AG08396 (cell line): ENCODE measurements at regions not wholly inside any gene's neighbourhood (a gene's known extent, or its start where the extent isn't known, plus 50 kb on each side); places are given as distances from the start of the nearest gene placed in this dataset.

Experiments
- DNase-seq: peaks from one replicate; pipeline ENCODE4 v3.0.0; 2012; ENCODE audit warnings: low spot score, mixed read lengths

DNA sequence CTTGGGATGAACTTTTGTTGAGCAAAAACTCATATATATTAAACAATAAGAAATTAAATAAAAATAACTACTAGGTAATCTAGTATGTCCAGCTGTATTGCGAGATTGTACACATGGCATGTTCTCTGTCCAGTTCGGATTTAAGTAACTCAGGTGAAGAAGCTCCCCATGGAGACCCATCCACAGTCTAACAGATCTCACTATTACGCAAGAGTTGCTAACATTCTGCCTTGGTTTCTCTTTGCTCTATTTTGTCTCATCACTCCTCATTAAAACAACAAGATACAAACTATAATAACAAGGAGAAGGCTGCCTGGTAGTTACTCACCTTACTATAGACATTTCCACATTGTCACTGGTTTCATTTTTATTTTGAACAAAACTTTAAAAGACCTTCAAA lies 1372.3 kb upstream of the CELF2 start:
- no peak for DNase-seq

DNA sequence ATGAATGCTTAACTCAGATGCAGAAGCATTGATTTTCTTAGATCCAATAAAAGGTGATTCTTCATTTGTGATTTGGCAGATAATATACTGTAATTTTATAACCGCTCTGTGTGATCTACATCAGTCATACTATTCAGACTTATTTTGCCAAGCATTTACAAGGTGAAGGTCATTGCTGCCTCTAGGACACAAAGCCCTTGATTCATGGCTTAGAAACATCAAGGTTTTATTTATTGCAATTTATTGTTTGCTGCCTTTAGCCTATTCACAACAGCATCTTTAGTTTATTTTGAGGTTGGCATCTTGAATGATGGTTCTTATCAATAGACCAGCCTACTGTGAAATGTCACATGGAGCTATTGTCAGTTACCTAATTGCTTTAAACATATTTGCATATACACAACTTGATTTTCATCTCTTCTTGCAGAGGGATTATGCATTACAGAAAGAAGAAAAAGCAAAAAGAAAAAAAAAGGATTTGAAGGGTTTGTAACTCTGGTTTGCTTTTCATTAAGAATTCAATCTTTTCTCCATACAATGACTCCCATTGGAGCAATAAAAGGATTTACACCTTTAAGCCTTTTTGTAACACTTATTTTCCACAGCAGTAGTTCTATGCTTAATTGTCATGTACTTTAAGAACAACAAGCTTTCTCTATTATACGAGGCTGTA lies 1371.6 kb upstream of the CELF2 start:
- DNase-seq: no peak

DNA sequence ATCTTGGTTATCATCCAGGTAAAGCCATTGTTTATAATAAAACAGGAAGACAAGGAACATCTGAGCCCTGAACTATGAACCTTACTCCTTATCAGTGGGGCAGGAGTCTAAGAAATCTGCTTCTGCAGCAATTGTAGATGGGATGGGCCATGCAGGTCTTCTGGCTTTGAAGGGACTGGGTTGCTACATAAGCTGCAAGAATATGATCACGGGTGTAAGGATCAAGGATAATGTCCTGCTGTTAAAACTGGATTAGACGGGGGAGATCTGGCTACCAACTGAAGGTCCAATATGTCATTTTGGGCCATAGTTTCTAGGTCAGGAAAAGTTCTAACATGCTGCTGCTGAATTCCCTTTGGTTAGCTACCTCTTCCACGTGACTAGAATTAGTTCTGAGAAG lies 1363.4 kb upstream of the CELF2 start:
- DNase-seq: no peak

DNA sequence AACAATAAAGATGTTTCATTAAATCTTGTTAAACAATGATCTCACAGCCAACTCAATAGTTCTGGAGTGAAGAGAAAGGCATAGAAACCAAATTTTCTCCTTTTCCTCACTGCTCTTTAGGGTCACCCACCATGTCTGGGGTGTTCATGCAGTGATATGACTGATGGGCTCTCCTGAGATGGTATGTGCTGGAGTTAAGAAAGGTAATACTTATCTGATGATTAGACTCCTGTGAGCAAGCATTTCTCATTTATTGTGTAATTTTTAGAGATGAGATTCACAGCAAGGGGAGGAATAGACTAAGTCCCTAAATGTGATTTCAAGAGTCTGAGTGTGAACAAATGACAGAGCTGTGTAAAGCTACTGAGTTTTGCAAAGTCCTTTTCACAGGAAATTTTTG lies 1361.3 kb upstream of the CELF2 start:
- DNase-seq: no peak

DNA sequence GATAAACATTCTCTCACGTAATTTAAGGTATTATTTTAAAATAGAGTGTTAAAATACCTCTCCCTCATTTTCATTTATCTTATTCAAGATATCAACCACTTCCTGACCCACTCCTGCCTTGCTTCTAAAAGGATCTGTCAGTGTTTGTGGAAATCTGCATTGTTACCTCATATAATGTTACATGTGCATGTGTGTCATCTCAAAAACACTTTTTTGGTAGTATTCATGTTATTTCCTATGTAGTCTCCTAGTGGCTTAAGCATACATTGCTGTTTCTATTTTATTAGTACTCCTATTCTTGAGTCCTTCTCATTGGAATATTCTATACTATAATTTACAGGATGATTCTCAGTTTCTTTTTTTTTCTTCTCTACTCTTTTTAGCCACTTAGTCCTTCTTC lies 1360.7 kb upstream of the CELF2 start:
- no peak for DNase-seq

DNA sequence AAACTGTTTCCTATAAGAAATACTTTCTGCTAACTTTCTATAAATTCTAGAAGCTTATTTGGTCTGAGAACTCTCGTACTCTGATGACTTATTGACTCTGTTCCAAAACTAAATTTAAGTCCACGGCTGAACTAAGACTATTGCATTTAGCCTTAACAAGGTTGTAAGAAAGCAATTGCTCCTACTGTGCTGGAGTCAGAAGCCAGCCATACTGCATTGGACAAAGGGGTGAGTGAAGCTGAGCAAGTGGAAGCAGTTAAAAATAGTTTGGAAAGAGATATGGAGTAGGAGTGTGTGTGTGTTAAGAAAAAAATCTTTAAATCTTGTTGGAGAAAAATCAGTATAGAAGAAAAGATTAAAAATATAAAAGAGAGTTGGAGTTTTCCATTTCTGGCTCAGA lies 1360.1 kb upstream of the CELF2 start:
- no peak for DNase-seq

DNA sequence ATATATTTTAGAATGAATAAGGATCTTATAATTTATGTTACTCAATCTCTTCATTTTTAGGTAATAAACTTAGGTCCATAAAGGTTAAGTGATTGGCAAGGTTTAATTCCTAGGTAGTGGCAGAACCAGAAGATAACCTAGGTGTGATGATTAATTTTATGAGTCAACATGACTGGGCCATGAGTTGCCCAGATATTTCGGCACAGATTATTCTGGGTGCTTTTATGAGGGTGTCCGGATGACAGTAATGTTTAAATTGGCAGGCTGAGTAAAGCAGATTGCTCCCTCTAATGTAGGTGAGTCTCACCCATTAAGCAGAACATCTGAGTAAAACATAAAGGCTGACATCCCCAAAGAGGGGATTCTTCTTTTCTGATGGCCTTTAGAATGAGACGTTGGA lies 1349.3 kb upstream of the CELF2 start:
- no peak for DNase-seq

DNA sequence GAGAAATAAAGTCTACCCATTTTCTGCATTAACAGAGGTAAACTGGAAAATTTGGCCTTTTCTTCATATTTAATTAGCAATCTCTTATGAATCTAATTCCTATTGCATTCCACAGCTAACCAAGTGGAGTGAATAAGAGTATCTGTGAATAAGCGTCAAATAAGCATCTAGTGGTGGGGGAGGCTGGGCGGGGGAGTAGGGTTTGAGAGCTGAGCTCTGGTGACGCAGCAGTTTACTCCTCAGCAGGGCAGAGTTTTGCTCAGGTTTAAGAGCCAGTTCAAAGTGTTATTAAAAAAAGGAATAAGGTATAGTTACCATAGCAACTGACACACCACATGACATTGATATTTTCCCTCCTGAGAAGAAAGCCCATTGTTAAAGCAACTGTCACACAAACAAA lies 1346.8 kb upstream of the CELF2 start:
- no peak for DNase-seq

DNA sequence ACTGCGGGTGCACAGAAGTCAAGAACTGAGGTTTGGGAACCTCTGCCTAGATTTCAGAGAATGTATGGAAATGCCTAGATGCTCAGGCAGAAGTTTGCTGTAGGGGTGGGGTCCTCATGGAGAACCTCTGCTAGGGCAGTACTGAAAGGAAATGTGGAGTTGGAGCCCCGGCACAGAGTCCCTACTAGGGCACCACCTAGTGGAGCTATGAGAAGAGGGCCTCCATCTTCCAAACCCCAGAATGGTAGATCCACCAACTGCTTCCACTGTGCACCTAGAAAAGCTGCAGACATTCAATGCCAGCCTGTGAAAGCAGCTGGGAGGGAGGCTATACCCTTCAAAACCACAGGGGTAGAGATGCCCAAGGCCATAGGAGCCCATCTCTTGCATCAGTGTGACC lies 1336.0 kb upstream of the CELF2 start:
- DNase-seq: no peak

DNA sequence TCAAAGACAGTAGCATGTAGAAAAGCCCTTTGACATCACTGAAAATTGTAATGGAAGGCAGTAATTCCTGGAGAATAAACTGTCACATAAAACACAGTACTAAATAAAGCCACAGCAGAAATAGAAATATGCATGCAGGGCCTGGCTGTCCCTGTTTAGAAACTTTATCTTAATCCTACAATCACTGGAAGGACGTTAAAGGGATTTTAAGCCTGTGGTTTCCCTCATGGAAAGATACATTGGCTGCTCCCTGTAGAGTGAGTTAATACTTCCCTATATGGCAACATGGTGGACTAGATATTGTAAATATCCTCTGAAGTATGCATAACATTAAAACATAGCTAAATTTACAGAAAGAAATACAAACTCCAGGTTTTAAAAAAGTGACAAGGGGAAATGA lies 1334.9 kb upstream of the CELF2 start:
- DNase-seq: no peak

DNA sequence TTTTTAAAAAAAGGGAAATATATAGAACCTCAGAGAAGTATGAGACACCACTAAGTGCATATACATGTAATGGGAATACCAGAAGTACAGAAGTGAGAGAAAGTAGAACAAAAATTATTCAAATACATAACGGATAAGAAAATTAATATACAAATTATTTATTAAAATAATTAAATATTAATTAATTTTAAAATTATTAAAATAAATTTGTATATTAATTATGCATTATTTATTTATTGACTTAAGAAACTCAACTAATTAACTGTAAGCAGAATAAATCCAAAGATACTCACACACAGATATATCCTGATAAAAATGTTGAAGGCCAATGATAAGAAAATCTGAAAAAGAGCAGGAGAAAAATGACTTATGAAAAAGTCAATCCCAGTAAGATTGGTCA lies 1333.5 kb upstream of the CELF2 start:
- no peak for DNase-seq

DNA sequence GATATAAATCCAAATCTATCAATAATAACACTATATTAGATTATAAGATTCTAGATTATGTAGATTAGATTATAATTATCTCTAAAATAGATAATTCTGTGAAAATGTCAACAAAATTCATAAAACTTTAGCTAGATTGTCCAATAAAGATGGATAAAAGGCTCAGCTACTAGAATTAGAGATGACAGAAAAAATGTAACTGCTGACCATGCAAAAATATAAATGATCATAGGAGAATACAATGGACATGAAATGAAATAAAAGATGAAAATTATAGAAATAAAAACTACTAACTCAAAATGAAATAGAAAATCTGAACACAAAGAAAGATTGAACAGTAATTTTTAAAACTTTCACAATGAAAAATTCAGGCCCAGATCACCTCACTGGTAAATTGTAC lies 1332.1 kb upstream of the CELF2 start:
- no peak for DNase-seq

DNA sequence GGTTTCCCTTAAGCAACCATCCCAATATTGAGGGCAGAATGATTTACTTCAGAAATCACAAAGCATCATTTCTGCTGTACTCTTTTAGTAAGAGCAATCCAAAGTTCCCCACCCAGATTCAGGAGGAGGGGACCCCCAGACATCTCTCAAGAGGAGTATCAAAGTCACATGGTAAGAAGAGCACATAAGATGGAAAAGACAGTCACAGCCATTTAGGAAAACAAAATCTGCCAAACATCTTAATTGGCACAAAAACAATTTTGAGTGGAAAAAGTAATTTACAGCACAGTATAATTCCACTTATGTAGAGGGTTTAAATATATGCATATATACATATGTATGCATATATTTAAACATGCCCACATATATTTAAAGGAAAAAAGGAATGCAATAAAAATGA lies 1329.0 kb upstream of the CELF2 start:
- no peak for DNase-seq

DNA sequence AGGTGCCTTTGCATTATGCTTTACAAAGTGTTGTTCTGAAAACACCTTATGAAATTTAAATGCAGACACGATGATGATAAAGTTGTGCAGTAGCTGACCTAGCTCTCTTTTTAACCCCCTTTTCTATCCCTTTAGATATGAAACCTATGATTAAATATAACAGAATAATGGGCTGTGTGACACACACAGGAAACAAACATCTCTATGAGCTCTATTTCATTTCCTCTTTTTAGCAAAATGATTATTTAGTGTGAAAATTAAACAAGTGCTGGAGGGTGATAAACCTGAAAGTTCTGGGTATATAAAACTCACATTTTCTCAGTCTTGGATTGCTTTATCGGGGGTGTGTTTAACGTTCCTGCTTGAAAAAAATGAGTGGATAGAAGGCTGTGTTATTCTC lies 1310.5 kb upstream of the CELF2 start:
- DNase-seq: no peak

DNA sequence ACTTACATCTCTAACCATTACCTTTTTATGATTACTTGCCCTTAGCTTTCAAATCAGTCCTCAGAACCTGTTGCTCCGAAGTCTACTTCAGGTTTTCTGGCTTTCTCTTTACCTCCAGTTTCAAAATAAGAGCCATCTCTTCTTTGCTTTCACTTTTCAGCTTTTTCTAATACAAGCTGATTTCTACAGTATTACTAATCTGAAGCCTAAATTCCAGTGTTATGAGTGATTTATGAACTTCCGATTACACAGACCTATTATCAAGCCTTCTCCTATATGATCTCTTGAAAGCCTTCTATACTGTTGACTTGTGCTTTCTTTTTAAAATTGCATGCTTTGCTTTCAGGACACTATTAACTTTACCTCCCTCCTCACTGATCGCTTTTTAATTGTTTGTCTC lies 1307.8 kb upstream of the CELF2 start:
- DNase-seq: no peak

DNA sequence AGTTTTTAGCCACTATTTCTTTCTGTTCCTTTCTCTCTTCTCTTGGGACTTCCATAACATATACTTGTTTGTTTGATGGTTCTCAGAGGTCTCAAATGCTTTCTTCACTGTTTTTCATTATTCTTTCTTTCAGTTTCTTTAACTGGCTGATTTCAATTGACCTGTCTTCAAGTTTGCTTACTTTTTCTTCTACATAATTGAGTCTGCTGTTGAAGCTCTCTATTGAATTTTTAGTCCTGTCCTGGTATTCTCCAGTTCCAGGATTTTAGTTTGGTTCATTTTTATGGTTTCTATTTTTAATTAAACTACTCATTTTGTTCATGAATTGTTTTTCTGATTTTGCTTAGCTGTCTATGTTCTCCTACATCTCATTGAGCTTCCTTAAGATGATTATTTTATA lies 1305.3 kb upstream of the CELF2 start:
- DNase-seq: no peak

DNA sequence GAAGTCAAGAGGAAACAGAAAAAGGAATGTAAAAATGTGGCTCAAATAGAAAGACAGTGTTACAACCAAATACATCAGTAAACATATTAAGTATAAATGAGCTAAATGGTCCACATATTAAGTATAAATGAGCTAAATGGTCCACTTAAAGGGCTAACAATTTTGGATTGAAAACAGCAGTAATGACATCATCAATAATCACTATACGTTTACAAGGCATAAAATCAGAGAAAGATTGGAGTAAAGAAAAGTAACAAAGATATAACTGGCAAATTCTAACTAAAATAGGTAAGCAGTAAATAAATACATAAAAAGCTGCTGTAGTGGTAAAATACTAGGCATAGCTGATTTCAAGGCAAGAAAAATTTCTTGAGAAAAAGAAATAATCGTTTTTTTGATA lies 1298.4 kb upstream of the CELF2 start:
- DNase-seq: no peak

DNA sequence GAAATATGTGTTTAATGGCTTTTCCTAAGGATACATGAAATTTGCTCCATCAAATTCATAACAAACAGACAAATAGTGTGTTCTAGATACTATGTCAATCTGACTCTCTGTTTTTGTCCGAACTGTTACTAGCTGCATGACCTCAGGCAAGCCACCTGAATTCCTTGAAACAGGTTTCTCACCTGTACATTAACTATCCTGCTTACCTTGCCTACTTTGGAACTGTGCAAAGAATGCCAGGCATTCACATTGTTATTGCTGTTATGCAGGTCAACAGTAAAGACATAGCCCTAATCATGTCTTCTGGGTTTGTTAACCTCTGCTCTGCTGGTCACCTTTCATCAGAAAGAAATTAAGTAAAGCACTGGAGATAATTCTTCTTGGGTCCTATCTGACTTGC lies 1283.9 kb upstream of the CELF2 start:
- DNase-seq: no peak

DNA sequence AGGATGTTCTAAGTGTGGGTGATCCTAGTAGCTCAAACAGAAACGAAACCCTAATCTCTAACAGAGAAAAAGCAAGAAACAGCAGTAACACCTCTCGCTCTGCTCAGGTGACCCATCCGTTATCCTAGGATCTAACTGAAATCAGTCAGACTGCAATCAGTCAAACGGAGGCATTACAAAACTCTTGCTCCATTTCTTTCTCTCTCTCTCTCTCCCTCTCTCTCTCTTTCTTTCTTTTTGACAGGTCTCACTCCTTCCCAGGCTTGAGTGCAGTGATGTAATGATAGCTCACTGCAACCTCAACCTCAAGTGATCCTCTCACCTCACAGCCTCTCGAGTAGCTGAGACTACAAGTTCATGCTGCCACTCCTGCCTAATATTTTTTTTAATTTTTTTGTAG lies 1283.5 kb upstream of the CELF2 start:
- no peak for DNase-seq

DNA sequence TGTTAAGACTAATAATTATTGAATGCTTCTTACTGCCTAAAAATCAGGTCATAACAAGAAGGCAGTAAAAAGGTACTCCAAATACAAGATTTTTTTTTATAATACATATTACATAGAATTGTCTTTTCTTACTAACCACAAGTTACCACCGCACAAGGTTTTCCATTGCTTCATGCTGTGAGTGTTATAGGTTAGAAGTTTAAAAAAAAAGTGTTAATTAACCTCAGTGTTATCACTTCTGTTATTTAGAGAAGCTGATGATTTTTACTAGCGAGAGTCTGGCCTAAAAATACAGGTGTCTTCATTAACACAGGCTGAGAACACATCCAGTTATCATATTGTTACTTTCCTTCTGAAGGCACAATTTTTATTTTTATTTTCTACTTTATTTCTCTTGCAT lies 1281.9 kb upstream of the CELF2 start:
- no peak for DNase-seq

DNA sequence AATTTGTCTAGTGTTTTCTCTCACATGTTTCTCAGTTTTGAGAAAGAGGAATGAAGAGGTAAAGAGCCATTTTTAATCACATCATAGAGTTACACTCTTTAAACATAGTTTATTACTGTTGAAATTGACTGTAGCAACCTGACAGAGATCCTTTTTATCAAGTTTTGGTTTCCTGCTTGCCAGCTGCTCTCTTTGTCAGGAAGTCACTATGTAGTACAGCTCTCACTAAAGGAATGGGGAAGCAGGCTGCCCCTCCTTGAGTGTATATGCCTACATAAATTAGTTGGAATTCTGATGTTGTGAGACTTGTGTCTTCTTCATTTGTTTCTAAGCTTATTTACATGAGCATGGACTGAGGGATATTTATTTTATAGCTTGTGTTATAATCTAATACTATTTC lies 1274.0 kb upstream of the CELF2 start:
- DNase-seq: no peak

DNA sequence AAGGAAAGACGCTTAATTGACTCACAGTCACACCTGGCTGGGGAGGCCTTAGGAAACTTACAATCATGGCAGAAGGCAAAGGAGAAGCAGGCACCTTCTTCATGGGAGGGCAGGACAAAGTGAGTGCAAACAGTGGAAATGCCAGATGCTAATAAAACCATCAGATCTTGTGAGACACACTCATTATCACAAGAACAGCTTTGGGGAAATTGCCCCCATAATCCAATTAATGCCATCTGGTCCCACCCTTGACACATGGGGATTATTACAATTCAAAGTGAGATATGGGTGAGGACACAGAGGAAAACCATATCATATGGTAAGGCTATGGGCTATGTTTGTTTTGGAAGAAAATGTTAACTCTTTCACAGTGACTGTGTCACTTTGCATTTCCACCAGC lies 1272.5 kb upstream of the CELF2 start:
- no peak for DNase-seq

DNA sequence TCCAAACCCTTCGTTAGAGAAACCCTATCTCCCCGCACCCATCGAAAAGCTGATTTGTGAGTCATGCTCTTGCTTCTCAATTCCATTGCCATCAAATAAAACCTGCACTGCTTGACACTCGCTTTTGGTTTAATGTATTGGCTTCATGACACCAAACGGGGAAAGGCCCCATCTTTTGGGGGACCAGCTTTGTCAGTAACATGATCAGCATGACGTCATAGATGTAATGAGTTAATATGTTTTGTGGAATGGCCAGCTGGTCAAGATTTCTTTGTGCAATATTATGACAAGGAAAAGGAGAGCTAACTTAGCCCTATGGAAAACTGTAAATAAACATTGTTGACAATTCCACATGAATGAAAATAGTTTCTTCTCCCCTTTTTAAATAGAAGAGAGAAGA lies 1260.5 kb upstream of the CELF2 start:
- DNase-seq: no peak

DNA sequence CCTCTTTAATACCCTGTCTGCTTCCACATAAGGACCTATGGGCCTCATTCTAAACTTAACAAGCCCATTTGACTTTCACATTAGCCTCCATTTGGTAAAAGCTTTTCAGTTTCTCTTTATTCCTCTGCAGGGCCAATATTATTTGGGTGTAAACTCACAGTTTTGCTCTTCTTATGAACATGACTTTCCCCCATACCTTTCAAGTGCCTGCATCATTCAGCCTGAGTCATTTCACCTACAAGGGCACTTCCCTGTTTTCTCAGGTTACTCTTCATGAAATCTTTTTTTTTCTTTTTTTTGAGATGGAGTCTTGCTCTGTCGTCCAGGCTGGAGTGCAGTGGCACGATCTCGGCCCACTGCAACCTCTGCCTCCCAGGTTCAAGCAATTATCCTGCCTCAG lies 1258.1 kb upstream of the CELF2 start:
- no peak for DNase-seq
